NCI-H82 (cell line): ENCODE measurements at regions not wholly inside any gene's neighbourhood (a gene's known extent, or its start where the extent isn't known, plus 50 kb on each side); places are given as distances from the start of the nearest gene placed in this dataset.

ENCODE experiments used
- DNase-seq: peaks from one replicate; lab custom pipeline; 2025; lab: John Stamatoyannopoulos, UW

DNA sequence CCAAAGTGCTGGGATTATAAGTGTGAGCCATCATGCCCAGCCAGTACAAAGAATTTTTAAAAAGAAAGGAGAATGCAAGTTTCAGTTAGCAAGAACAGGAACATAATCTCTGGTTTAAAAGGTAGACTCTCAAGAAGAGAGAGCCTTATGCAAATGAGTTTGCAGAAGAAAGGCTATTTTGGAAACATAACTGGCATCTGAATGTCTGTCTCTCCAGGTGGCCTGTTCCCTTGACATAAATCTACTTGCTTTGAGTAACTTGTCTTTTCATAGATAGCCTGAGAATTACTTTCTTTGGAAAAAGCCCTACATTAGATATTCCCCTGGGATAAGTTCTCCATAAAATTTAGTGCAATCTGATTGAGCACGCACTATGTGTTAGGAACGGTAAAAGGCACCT is 109.6 kb downstream of the ICOS start:
- DNase-seq = no peak

DNA sequence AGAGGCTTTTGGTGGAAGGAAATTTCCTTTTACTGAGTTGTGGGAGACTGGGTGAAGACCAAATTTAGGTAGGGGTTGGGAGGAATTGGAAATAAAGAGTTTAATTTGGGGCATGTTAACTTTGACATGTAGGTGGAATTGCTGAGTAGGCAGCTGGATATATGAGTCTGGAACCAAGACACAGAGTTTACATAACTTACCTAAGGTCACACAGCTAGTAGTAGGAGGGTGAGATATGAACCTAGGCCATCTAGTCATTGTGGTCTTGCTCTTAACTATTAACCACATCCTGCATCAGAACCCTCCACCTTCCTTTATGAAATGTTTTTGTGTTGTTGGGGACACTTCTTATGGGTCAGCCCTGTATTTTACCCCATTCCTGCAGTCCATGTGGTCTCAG is 113.1 kb downstream of the ICOS start:
- DNase-seq = no peak

DNA sequence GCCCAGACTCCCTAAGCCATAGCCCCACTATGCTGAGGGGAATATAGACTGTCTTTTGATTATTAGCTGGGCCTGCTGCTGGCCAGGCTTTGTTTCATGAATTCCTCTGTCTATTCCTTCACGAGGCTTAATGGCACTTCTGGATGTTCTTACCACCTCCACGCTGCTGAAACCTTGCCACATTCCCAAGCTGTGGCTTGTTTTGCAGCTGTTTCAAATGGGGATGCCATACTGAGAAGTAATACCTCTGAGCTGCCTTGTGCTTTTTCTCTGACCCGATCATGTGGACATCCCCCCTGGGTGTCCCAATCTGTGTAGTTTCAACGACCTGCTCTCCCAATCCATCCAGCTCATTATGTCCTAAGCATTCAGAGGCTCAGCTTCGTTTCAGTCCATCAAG is 114.1 kb downstream of the ICOS start:
- DNase-seq = no peak

DNA sequence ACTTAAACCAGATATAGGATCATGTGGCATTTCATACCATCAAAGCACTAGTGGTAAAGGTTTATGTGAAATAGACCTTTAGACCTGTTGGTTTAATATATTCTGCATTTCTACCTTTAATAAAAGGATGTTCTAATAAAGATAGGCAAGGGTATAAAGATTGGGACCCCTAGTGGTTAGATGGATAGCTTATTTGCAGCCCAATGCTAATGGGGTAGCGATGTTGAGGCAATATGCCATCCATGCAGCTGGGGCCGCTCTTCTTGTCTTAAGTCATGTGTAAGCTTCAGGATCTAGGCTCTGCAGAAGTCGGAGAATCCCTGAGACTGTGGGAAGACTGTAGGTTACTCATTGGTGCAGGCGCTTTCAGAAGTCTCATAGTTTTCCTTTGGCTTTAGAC is 114.9 kb downstream of the ICOS start:
- peak; percentile 65 for DNase-seq

DNA sequence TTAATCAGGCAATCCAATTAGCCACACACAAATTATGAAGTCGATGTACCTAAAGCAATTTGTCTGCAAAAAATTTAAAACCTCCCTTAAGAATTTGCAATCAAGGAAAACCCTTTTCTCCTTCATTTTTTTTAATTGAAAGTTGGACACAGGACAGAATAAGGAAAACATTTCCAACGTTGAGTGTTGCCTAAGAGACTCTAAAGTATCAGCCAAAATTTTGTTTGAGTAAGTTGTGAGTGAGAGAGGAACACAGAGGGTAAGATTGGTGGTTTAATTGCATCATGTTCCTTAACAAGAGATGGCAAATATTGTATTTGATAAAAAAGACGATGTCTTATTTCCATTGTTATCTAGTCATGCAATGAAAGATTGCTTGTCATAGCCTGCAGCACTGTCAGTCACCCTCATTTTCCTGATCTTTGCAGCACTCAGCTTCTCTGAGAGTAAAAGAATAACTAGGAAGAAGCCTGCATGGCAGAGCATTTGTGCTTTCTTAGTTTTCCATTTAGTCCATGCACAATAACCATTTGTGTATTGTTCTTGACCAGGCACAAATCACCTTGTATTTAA is 115.5 kb downstream of the ICOS start:
- no peak for DNase-seq

DNA sequence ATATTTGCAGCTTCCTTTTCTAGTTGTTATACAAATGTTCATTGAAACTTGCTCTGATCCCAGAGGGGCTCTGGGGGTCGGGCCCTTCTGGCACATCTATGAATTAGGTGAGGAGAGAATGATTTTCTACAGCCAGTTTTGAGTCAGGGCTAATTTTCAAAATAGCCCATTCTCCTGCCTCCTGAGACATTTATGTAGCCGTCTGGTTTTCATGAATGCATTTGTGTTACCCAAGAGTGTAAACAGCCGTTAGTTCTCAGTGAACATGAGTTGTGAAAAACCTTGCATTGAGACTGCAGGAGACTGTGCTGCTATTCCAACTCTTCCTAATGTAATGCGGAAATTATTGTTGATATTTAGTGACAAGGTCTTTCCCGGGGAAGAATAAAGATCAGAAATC is 122.5 kb downstream of the ICOS start:
- no peak for DNase-seq

DNA sequence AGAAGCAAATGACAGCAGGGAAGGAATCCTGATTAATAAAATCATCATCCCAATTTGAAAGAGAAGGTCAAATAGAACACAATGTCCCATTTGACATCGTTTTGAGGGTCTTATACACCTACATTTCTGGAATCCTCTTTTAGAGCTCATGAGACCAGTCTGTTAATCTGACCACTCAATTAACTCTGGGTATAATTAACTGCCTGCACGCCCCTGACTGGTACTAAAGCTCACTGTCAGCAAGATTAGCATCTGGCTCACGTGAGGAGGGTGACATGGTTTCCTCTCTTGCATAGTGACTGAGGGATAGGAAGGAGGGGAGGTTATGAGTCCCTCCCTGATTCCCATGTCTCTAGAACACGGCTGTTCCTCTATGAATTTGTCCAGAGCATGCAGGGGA is 124.3 kb downstream of the ICOS start:
- peak; percentile 88 for DNase-seq

DNA sequence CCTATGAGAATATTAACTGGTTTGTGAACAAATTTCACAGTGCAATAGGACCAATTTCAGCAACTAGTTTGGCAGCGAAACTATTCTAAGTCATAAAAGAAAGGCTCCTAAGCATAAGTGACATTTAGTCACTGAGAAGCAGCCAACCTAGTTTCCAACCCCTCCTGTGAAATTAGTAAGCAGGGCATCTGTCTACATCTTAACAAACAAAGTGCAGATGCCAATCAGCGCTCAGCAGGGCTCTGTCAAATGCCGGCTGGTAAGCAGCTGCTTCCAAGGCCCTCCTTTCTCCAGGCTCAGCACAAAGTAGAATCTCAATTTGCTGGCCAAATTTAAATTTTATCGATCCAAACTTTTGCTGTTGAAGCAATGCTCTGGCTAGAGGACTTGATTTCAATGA is 124.7 kb downstream of the ICOS start:
- peak; percentile 58 for DNase-seq

DNA sequence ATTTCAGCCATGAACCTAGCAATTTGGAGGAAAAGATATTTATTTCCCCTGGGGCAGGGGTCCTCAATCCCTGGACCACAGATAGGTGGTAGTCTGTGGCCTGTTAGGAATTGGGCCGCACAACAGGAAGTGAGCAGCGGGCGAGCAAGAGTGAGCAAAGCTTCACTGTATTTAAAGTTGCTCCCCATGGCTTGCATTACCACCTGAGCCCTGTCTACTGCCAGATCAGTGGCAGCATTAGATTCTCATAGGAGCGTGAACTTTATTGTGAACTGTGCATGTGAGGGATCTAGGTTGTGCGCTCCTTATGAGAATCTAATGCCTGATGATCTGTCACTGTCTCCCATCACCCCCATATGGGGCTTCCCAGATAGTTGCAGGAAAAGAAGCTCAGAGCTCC is 127.6 kb downstream of the ICOS start:
- no peak for DNase-seq

DNA sequence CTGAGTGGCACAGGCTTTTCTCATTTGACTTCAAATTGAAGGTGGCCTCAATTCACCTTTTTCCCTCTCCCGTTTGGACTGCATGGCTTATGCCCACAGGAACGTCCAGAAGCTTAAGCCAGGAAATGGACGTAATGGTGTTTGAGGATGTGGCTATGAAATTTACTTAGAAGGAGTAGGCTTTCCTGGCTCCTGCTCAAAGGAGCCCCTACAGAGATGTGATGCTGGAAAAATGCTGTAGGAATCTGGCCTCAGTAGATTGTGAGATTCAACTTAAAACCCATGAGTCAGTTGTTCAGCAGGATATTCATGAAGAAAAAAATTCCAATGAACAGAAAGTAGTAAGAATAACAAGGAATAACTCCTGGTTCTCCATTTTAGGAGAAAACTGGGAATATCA is 129.0 kb downstream of the ICOS start:
- no peak for DNase-seq

DNA sequence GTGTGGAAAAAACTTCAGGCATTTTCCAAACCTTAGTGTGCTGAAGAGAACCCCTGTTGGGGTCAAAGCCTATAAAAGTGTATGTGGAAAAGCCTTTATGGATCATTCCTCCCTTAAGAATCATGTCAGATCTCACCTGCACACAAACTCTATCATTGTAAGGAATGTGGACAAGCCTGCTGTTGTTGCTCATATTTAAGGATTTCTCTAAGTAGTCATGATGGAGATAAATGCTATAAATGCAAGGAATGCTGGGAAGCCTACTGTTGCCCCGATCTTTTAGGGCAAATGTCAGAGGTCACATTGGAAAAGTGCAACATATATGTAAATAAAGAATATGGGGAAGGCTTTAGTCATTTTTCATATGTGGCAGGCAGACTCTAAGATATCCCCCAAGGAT is 129.5 kb downstream of the ICOS start:
- DNase-seq = no peak

DNA sequence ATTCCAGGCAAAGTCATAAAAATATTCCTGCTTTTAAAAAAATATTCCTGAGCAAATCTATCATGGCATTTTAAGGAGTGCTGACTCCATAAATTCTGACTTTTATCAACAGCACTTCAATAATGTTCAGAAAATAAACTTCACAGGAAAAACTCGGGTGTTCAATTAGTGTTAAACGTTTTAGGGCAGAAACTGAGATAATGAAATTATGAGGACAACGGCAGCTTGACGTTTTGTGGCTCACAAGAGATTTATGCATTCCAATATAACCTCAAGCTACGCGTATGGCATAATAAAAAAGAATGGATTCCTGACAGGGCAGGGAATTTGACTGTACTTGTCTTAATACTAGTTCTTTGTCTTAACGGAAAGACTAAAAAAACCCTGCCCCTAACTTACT is 133.2 kb downstream of the ICOS start:
- no peak for DNase-seq

DNA sequence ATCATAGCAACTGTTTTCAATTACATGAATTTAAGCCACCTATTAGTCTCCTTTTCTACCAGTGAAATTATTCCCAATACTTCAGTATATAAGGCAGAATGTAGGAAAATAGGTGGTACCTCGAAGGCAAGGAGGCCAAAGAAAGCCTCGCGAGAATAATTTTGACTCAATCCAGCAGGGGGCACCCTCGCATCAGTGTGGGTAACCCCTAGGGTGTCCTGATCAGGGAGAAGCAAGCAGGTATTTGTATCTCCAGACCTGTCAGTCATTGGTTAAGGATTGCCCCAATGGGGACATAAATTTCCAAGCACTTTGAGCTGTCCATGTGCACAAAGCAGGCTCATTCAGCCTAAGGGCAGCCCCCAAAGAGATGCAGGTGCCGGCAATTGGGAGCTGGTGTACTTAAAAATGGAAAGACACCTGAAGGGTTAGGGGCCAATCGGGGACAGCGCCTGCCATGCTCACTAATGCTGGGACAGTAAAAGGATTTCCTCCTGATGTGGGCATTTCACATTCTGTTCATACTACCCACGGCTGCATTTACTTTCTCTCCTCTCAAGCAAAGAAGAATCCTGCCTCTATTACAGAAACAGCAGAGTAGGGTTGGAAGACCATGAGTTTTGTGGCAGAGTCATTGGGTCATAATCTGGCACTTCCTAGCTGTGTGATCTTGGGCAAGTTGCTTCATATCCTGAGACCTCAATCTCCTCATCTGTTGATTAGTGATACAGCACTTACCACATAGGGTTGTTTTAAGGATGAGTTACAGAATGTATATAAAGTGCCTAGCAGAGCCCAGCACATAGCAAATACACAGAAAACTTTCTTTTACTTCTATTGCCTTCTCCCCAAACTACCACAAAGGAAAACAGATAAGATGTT is 136.1 kb downstream of the ICOS start:
- DNase-seq = peak; percentile 72

DNA sequence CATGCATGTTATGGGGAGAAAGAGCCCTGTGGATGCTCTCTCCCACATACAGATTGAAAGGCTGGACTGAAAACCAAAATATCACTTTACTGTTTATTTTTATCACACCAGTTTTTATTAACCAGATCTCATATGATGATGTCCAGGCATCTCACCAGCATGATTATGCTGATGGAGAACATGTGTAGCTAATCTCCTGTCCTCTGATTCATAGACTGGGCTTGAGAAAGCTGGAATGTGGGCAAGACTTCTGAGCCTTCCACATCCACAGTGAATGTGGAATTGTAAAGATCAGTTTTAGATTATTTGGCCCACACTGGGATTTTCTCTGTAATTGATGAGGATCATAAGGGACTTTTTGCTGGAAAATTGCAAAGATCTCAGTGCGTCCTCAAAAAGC is 137.9 kb downstream of the ICOS start:
- no peak for DNase-seq

DNA sequence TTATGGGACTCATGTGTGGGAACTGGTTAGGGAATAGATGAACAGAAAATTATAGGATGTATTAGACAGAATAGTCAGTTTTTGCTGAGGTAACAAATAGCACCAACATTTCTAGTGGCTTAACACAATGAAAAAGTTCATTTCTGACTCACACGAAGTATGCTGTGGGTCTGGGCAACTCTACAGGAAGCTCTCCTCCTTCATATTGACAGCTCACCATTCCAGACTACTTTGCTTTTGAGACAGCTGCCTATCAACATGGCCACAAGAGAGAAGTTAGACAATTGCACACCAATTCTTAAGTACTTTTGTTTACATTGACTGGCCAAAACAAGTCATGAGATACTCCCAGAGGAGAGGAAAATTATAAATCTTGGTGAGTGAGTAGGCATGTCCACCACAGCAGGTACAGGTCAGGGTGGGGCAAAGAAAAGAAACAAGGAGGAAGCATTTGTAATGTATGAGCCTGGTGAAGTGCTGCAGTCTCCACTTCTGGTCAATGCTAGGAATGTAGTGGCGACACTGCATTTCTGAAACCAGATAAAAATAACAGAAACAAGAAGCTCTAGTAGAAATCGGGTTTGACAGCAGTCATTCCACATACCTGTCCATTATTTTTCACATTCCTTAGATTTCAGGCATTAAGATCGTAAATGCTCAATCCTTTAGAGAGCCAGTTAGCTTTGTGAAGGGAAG is 141.6 kb downstream of the ICOS start:
- DNase-seq = no peak

DNA sequence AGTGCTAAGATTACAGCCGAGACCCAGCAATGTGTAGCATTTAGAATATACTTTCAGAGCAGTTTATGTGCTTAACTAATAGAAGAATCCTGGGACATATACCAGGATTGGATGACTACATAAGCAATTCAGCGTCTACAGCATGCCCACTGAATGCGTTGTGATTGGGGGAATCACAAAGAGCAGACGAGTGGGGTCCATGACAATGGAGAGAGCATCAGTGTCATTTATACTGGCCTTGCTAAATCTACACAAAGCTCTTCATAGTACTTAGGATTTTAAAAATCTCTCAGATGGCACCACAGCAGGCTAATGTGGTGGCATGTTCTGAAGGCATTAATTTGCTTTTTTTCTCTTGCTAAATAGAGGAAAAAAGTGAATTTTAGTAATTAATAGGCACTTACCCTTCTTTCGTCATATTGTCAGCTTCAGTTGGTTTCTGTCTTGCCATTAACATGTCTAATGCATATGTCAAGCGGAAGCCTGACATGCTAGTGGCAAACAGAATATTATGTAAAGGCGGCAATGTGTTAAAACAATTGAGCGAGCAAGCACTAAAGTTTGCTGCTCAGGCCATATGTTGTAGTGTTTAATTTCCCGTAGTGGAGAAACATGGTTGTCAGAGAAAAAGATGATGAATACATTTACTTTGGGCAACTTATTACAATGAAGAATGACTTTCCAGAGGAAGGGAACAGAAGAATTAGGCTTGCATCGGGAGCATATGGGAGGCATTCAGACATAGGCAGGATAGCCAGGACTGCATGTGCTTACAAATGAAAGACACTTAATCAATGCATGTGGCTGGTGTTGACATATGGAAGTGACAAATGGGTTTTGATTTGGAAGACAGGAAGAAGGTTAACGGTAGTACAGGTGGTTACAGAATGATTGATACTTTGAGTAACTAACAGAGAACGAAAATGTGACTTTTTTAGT is 145.2 kb downstream of the ICOS start:
- DNase-seq = peak; percentile 61

DNA sequence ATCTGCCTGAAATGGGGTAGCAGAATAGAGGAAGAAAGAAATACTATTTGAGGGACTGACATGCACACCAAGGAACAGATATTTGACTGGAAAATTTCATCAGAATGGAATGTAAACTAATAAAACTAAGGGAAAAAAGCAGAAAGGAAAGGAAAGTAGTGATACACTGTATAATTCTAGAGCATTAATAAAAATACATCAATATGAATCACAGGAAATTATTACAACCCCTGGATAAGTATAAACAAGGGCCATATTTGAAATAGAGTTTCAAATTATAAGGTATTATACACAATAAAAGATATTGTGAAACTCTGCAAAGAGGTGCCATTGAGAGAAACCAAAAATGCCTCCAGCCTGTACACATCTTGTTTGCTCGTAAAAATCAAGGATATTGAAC is 149.6 kb downstream of the ICOS start:
- no peak for DNase-seq

DNA sequence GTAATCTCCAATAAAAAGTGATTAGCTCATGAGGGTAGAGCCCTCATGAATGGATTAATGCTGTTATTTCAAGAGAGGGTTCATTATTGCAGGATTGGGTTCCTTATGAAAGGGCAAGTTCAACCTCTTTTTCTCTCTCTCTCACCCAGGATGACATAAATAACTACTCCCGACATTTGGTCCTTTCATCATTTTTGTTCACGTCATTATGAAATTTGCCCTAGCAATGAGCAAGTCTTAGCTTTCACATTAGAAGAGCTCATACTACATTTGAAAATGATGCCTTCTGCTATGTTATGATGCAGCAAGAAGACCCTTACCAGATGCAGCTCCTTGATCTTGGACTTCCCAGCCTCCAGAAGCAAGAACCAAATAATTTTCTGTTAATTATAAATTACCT is 152.5 kb downstream of the ICOS start:
- no peak for DNase-seq

DNA sequence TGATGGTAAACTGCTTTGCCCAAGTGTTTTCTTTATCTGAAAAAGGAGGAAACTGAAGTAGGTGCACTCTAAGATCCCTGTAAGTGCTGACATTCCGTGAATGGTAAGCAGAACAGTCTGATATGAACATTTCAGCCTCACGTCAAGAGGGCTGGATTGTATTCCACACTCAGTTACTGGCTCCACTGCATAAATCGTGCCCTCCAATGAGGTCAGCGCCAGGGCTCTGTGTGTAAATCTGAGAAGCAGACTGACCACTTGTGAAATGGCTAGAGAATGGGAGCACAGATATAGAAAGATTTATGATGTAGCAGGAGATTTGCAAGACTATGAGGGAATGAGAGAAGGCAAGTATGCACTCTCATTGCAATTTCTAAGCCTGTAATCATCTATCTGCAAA is 153.0 kb downstream of the ICOS start:
- DNase-seq = no peak

DNA sequence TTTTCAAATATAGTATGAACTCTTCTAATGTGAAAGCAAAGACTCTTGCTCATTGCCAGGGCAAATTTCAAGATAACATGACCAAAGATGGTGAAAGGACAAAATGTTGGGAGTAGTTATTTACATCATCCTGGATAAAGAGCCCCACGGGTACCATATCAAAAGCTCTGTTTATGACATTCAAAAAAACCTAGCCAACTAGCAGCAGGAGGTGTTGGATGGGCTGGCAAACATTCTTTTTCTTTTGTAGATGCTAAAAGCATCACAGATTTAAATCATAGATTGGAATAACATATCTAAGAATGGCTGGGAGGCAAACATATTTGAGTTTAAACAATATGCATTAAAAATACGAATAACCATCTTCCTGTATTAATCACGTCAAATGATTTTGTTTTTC is 153.5 kb downstream of the ICOS start:
- DNase-seq = no peak

DNA sequence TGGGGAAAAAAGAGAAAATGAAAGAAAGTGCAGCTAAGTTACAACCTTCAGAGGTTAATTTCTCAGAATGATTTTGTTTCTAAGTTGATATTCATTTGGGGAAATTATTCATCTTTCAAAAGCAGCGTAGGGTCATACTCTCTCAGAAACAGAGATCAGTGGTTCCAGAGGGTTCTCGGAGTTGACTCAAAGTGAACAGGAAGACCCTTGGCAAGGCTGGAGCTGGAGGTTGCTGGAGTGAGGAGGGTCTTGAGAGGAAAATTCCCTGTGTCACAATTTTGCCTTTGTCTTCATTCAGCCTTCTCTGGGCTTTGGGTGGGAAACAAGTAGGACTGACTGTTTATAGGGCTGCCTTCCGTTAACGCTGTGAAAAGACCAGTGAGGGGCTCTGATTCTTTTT is 168.2 kb downstream of the ICOS start:
- no peak for DNase-seq

DNA sequence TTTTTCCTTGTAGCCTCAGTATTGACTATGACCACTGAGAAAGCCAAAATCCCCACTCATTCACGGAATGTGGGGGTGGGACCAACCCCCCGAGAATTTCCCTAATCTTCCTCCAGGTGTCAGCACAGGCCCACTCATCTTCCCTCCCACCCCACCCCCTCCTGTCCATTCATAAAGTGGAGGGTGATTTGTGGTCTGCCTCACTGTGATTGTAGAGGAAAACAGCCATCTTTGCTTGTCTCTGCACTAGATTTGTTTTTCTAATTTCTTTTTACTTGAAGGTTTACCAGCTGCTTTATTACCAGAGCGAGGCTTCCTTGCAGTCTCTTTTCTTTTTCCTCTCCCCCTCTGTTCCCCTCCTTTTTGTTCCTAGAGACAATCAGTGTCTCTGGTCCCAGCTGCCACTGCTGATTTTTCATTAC is 171.8 kb downstream of the ICOS start:
- DNase-seq = peak; percentile 78
